HEK293T (cell line): ENCODE measurements at regions not wholly inside any gene's neighbourhood (a gene's known extent, or its start where the extent isn't known, plus 50 kb on each side); places are given as distances from the start of the nearest gene placed in this dataset.

Experiments used
- SP1 ChIP-seq: fragments of 450-650 bp; IDR thresholded peaks from 2 replicates; pipeline ENCODE4 v1.6.1; 2017
- TARDBP ChIP-seq: fragments of 450-650 bp; IDR thresholded peaks from 2 replicates; pipeline ENCODE4 v1.6.1; 2016
- ZNF384 ChIP-seq: fragments of 450-650 bp; IDR thresholded peaks from 2 replicates; pipeline ENCODE4 v1.6.1; 2016

DNA sequence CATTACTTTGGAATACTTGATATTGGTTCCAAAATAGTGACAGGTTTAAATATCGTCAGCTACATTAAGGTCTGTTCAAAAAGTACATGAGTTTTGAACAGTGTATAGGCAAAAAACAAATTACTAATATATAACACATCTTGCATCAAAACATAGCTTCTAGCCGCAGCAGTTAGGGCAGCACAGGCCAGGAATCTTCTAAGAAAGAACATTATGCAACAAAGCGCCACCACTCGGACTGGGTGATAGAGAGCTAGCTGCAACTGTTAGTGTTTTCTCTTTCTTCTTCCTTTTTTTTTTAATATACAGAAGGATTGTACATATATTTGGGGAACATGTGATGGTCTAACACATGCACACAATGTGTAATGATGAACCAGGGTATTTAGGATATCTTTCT lies 504.5 kb downstream of the NR2F1-AS1 start:
- no peak for TF ChIP-seq ZNF384
- no peak for TF ChIP-seq TARDBP
- no peak for TF ChIP-seq SP1
